OCI-LY3 (cell line): ENCODE measurements at regions not wholly inside any gene's neighbourhood (a gene's known extent, or its start where the extent isn't known, plus 50 kb on each side); places are given as distances from the start of the nearest gene placed in this dataset.

Experiments used
- EZH2phosphoT487 ChIP-seq: fragments of 200-600 bp; shearing (Covaris generic); IDR thresholded peaks from 2 replicates; pipeline ENCODE4 v1.6.1; 2018; ENCODE audit warnings: antibody characterized with exemption, mixed run types, low read depth
- TF ChIP-seq, protein P1 (sequence below): fragments of 200-600, 300-600 bp; sonication (generic); IDR thresholded peaks from 2 replicates; pipeline ENCODE4 v1.5.1; 2014; ENCODE audit warnings: antibody characterized with exemption, low read length, low read depth

DNA sequence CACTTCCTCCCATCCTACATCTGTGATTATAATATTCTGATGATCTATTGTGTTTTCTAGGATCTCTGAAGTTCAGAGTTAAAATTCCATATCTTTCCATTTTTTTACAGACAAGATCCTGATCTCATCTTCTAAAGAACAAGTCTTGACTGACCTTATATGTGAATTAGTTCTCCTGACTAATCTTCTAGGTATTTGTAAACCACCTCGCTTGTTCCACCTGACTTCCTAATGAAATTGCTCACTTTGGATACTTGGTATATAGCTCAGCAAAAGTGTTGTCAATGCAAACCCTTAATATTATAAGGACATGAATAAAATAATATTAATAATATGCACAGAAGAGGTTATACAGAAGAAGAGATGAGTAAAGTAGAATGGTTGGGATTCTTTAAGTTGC, 68.2 kb upstream of the NR4A3 start:
- TF ChIP-seq, protein P1, sequence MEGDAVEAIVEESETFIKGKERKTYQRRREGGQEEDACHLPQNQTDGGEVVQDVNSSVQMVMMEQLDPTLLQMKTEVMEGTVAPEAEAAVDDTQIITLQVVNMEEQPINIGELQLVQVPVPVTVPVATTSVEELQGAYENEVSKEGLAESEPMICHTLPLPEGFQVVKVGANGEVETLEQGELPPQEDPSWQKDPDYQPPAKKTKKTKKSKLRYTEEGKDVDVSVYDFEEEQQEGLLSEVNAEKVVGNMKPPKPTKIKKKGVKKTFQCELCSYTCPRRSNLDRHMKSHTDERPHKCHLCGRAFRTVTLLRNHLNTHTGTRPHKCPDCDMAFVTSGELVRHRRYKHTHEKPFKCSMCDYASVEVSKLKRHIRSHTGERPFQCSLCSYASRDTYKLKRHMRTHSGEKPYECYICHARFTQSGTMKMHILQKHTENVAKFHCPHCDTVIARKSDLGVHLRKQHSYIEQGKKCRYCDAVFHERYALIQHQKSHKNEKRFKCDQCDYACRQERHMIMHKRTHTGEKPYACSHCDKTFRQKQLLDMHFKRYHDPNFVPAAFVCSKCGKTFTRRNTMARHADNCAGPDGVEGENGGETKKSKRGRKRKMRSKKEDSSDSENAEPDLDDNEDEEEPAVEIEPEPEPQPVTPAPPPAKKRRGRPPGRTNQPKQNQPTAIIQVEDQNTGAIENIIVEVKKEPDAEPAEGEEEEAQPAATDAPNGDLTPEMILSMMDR, result no peak
- no peak for TF ChIP-seq EZH2phosphoT487
